Neural progenitor cell (in vitro differentiated cells): ENCODE measurements at regions not wholly inside any gene's neighbourhood (a gene's known extent, or its start where the extent isn't known, plus 50 kb on each side); places are given as distances from the start of the nearest gene placed in this dataset.
"Not testable (repeated sequence)": the region's sequence is repeated elsewhere in the genome, so short reads cannot be mapped to it uniquely, and the experiment has no call there.

Experiments used
- CTCF ChIP-seq: fragments of 200-600 bp; sonication (generic); IDR thresholded peaks from 2 replicates; pipeline ENCODE4 v1.5.1; 2017; ENCODE audit warnings: antibody characterized with exemption, mild to moderate bottlenecking
- EZH2 ChIP-seq: fragments of 200-600 bp; sonication (generic); IDR thresholded peaks from 2 replicates; pipeline ENCODE4 v1.6.1; 2017; ENCODE audit warnings: antibody characterized with exemption, mild to moderate bottlenecking, moderate library complexity

- TF ChIP-seq EZH2, CTCF: not testable (repeated sequence)
Observed at GRCh38 chr6:79361074-79361473, 126.6 kb upstream of the HMGN3 start.
